ENCODE measurements at regions not wholly inside any gene's neighbourhood (a gene's known extent, or its start where the extent isn't known, plus 50 kb on each side); places are given as distances from the start of the nearest gene placed in this dataset.

- TF ChIP-seq EP300 (IDR thresholded peaks at IDR 0.05; ENCODE audit: low read depth in 2 of 2, low read length in 2 of 2) (no peak), EP300 (CRISPR knock-in tag; IDR thresholded peaks at IDR 0.05; ENCODE audit: borderline replicate concordance) (no peak), CTCF (CRISPR knock-in tag; IDR thresholded peaks at IDR 0.05) (no peak), ADNP (CRISPR knock-in tag; IDR thresholded peaks at IDR 0.05) (no peak), GTF2F1 (IDR thresholded peaks at IDR 0.05; ENCODE audit: low read length) (no peak), POLR2AphosphoS5 (IDR thresholded peaks at IDR 0.05; ENCODE audit: low read depth, low read length) (no peak), ZFYVE20 (CRISPR knock-in tag; IDR thresholded peaks at IDR 0.05; ENCODE audit: borderline replicate concordance, low read depth) (no peak), CHD4 (IDR thresholded peaks at IDR 0.05; ENCODE audit: borderline replicate concordance, low read length) (no peak), ZNF558 (CRISPR knock-in tag; IDR thresholded peaks at IDR 0.05; ENCODE audit: borderline replicate concordance) (no peak), FOXK2 (IDR thresholded peaks at IDR 0.05) (no peak), ZBTB26 (CRISPR knock-in tag; IDR thresholded peaks at IDR 0.05; ENCODE audit: borderline replicate concordance) (no peak), POLR2A (IDR thresholded peaks at IDR 0.05; ENCODE audit: insufficient read depth in 1 of 2, low read depth in 2 of 2, low read length in 2 of 2) (no peak), RBM22 (optimal IDR thresholded peaks at IDR 0.05; ENCODE audit: low read length) (no peak)
These were observed 96.7 kb upstream of the QRFPR start for GRCh38 chr4:121477480-121477879.
